ENCODE measurements at regions not wholly inside any gene's neighbourhood (a gene's known extent, or its start where the extent isn't known, plus 50 kb on each side); places are given as distances from the start of the nearest gene placed in this dataset.
"Not testable (repeated sequence)": the region's sequence is repeated elsewhere in the genome, so short reads cannot be mapped to it uniquely, and the experiment has no call there.

- intact Hi-C loops (cut with micrococcal nuclease); H3K79me2 ChIP-seq (ENCODE audit: low read length); BruUV-seq (replicated peaks); H3K27me3 ChIP-seq (ENCODE audit: low read length); H3K27ac ChIP-seq (ENCODE audit: low read length); H3K4me2 ChIP-seq (ENCODE audit: low read length); H3K4me3 ChIP-seq (ENCODE audit: low read length); CTCF ChIA-PET; DNase-seq; H3F3A ChIP-seq (ENCODE audit: low read length, unreplicated experiment); POLR2A ChIA-PET (ENCODE audit: unreplicated experiment); H2AFZ ChIP-seq (ENCODE audit: low read length); H3K4me1 ChIP-seq (ENCODE audit: insufficient read depth, low read length); H3K9me2 ChIP-seq (replicated peaks; ENCODE audit: low read length); ATAC-seq; H4K20me1 ChIP-seq (ENCODE audit: low read length); H3K36me3 ChIP-seq (ENCODE audit: low read depth, low read length); H3K9me3 ChIP-seq (ENCODE audit: low read length); H3K9ac ChIP-seq (ENCODE audit: low read length): not testable (repeated sequence)
Observed at GRCh38 chr5:101180365-101180764, 277.3 kb upstream of the ST8SIA4 start.

- Histone ChIP-seq H3K9ac (ENCODE audit: low read length) (no peak overlapping the region), H3K9me3 (ENCODE audit: low read length) (no peaks in the 10 kb centered on the region), H3K9me2 (replicated peaks; ENCODE audit: low read length) (no peaks in the 10 kb centered on the region), H3K4me2 (ENCODE audit: low read length) (no peak overlapping the region), H3K4me3 (ENCODE audit: low read length) (no peak overlapping the region), H3K4me1 (ENCODE audit: insufficient read depth, low read length) (no peaks in the 10 kb centered on the region), H2AFZ (ENCODE audit: low read length) (no peak overlapping the region), H3F3A (ENCODE audit: low read length, unreplicated experiment) (no peaks in the 10 kb centered on the region), H3K27ac (ENCODE audit: low read length) (no peak overlapping the region), H3K36me3 (ENCODE audit: low read depth, low read length) (no peaks in the 10 kb centered on the region), H4K20me1 (ENCODE audit: low read length) (no peaks in the 10 kb centered on the region), H3K27me3 (ENCODE audit: low read length) (no peaks in the 10 kb centered on the region), H3K79me2 (ENCODE audit: low read length) (no peaks in the 10 kb centered on the region)
- BruUV-seq (replicated peaks): no TSS peak
- intact Hi-C loops (cut with micrococcal nuclease): no loop called here
- TF ChIP-seq CTCF (conservative IDR thresholded peaks at IDR 0.05; ENCODE audit: low read depth, low read length) (no peak), EZH2 (IDR thresholded peaks at IDR 0.05; ENCODE audit: low read length, unreplicated experiment) (no peak), EZH2phosphoT487 (IDR thresholded peaks at IDR 0.05; ENCODE audit: borderline replicate concordance, low read length) (no peak)
- ChIA-PET CTCF (no interaction called here), POLR2A (ENCODE audit: unreplicated experiment) (no interaction called here)
- DNase-seq (no peak), ATAC-seq (no peak)
Observed at GRCh38 chr5:101176605-101177004, 273.5 kb upstream of the ST8SIA4 start.

DNA sequence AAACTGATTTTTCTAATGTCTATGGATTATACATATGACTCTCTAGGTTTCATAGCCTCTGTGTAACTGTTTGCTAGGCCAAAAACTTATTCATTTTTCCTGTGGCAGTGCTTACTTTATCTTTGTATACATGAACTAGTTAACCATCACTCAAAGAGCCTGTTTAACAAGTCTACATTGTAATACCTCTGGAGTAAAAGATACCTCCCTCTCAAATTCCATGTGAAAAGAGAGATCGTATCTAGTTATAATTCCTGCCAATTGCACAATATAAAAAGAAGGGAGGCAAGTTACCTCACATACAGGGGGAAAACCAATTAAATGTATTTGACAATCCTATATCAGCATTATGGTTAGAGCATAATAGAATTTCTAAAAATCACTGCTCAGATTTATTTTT lies 271.9 kb upstream of the ST8SIA4 start:
- no peaks in the 10 kb centered on the region for H3K9me3 ChIP-seq (ENCODE audit: low read length)
- H3K4me2 ChIP-seq (ENCODE audit: low read length): no peak overlapping the region
- no peaks in the 10 kb centered on the region for H3K36me3 ChIP-seq (ENCODE audit: low read depth, low read length)
- DNase-seq (peak; percentile 11), ATAC-seq (no peak)
- no peak overlapping the region for H3K27ac ChIP-seq (ENCODE audit: low read length)
- TF ChIP-seq CTCF (conservative IDR thresholded peaks at IDR 0.05; ENCODE audit: low read depth, low read length) (no peak), EZH2 (IDR thresholded peaks at IDR 0.05; ENCODE audit: low read length, unreplicated experiment) (no peak), EZH2phosphoT487 (IDR thresholded peaks at IDR 0.05; ENCODE audit: borderline replicate concordance, low read length) (no peak)
- no TSS peak for BruUV-seq (replicated peaks)
- ChIA-PET POLR2A (ENCODE audit: unreplicated experiment) (no interaction called here), CTCF (no interaction called here)
- no peak overlapping the region for H3K4me3 ChIP-seq (ENCODE audit: low read length)
- intact Hi-C loops (cut with micrococcal nuclease): no loop called here
- H3F3A ChIP-seq (ENCODE audit: low read length, unreplicated experiment): no peaks in the 10 kb centered on the region
- no peaks in the 10 kb centered on the region for H4K20me1 ChIP-seq (ENCODE audit: low read length)
- H3K9ac ChIP-seq (ENCODE audit: low read length): no peak overlapping the region
- H3K79me2 ChIP-seq (ENCODE audit: low read length): no peaks in the 10 kb centered on the region
- H3K4me1 ChIP-seq (ENCODE audit: insufficient read depth, low read length): no peaks in the 10 kb centered on the region
- no peaks in the 10 kb centered on the region for H3K9me2 ChIP-seq (replicated peaks; ENCODE audit: low read length)
- no peak overlapping the region for H2AFZ ChIP-seq (ENCODE audit: low read length)
- H3K27me3 ChIP-seq (ENCODE audit: low read length): no peaks in the 10 kb centered on the region

All from PC-3 (cell line).